ENCODE measurements at regions not wholly inside any gene's neighbourhood (a gene's known extent, or its start where the extent isn't known, plus 50 kb on each side); places are given as distances from the start of the nearest gene placed in this dataset.

DNA sequence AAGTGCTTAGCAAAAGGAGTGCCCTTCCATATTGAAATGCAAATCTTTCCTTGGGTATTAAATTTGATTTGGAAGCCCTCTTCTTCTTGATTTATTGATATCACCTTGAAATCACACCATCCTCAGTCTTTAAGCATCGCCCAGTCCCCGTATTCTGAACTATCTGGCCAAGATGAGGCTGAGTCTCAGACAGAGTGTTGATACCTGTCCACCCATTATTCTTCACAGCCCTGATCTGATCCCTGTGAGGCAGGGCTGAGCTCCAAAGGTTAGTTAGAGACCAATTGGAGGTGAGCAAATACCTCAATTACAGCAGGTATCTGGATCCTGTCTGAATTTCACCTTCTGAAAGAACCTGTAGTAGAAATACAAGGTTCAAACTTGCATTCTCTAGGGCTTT lies 326.3 kb downstream of the FAT3 start:
- TF ChIP-seq, protein P1, sequence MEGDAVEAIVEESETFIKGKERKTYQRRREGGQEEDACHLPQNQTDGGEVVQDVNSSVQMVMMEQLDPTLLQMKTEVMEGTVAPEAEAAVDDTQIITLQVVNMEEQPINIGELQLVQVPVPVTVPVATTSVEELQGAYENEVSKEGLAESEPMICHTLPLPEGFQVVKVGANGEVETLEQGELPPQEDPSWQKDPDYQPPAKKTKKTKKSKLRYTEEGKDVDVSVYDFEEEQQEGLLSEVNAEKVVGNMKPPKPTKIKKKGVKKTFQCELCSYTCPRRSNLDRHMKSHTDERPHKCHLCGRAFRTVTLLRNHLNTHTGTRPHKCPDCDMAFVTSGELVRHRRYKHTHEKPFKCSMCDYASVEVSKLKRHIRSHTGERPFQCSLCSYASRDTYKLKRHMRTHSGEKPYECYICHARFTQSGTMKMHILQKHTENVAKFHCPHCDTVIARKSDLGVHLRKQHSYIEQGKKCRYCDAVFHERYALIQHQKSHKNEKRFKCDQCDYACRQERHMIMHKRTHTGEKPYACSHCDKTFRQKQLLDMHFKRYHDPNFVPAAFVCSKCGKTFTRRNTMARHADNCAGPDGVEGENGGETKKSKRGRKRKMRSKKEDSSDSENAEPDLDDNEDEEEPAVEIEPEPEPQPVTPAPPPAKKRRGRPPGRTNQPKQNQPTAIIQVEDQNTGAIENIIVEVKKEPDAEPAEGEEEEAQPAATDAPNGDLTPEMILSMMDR (IDR thresholded peaks at IDR 0.05), result no peak
- TF ChIP-seq POLR2A (IDR thresholded peaks at IDR 0.05), result no peak

Data from heart left ventricle (tissue), 13 donors.